DND-41 (cell line): ENCODE measurements at regions not wholly inside any gene's neighbourhood (a gene's known extent, or its start where the extent isn't known, plus 50 kb on each side); places are given as distances from the start of the nearest gene placed in this dataset.

Source experiments
- ATAC-seq: fragments of 200-7000 bp; cut with Tn5 transposase; 3 replicates; pipeline ENCODE4 v1.9.1; 2021; ENCODE audit warnings: low read depth; ENCODE audit not compliant: insufficient read depth
- DNase-seq: peaks from one replicate; pipeline ENCODE4 v3.0.0-alpha.2; 2020
- H2AFZ ChIP-seq: 2 replicates; pipeline ENCODE4 v1.6.0; 2012; ENCODE audit warnings: low read depth, low read length
- H3K27ac ChIP-seq: 2 replicates; pipeline ENCODE4 v1.5.1; 2012; ENCODE audit warnings: low read length, inconsistent platforms
- H3K27me3 ChIP-seq: fragments of 200-600 bp; sonication (generic); 2 replicates; pipeline ENCODE4 v1.6.0; 2012; ENCODE audit warnings: low read length, mild to moderate bottlenecking, inconsistent platforms; ENCODE audit not compliant: insufficient read depth, poor library complexity
- H3K36me3 ChIP-seq: 2 replicates; pipeline ENCODE4 v1.5.1; 2012; ENCODE audit warnings: low read length, inconsistent platforms; ENCODE audit not compliant: insufficient read depth
- H3K4me1 ChIP-seq: 2 replicates; pipeline ENCODE4 v1.5.1; 2012; ENCODE audit warnings: mild to moderate bottlenecking, low read length; ENCODE audit not compliant: insufficient read depth
- H3K4me2 ChIP-seq: 2 replicates; pipeline ENCODE4 v1.6.0; 2012; ENCODE audit warnings: mild to moderate bottlenecking, moderate library complexity, low read length, inconsistent platforms; ENCODE audit not compliant: insufficient read depth
- H3K4me3 ChIP-seq, 2 experiments: fragments of 200-600 bp in 1 of 2; shearing (Covaris generic) in 1 of 2; 2 replicates each; pipeline ENCODE4 v1.5.1; 2012 to 2016; ENCODE audit warnings: inconsistent platforms in 2 of 2, low read length in 2 of 2, mild to moderate bottlenecking in 2 of 2, low read depth in 1 of 2, moderate library complexity in 1 of 2
- H3K79me2 ChIP-seq: 2 replicates; pipeline ENCODE4 v1.6.0; 2012; ENCODE audit warnings: low read length, inconsistent platforms; ENCODE audit not compliant: insufficient read depth
- H3K9ac ChIP-seq: 2 replicates; pipeline ENCODE4 v1.6.0; 2012; ENCODE audit warnings: low read depth, mild to moderate bottlenecking, inconsistent platforms, low read length, moderate library complexity
- H3K9me3 ChIP-seq: 2 replicates; pipeline ENCODE4 v1.5.1; 2012; ENCODE audit warnings: low read length, moderate library complexity, mild to moderate bottlenecking, inconsistent platforms; ENCODE audit not compliant: insufficient read depth, severe bottlenecking
- H4K20me1 ChIP-seq: 2 replicates; pipeline ENCODE4 v1.6.0; 2012; ENCODE audit warnings: low read length; ENCODE audit not compliant: insufficient read depth
- CTCF ChIP-seq: IDR thresholded peaks from 2 replicates; pipeline ENCODE4 v1.5.1; 2012; ENCODE audit warnings: borderline replicate concordance, low read length, moderate library complexity, mild to moderate bottlenecking; ENCODE audit not compliant: poor library complexity, severe bottlenecking; ENCODE audit errors: extremely low read depth
- EZH2 ChIP-seq: IDR thresholded peaks from 3 replicates; pipeline ENCODE4 v1.6.1; 2012; ENCODE audit warnings: borderline replicate concordance, low read depth, mild to moderate bottlenecking, moderate library complexity, low read length, inconsistent platforms; ENCODE audit not compliant: severe bottlenecking

GRCh38 chr3:59118928-59119327, 69.1 kb upstream of the CFAP20DC start:
- Histone ChIP-seq H3K4me1 (no peaks in the 10 kb centered on the region), H3K4me2 (no peak overlapping the region), H2AFZ (no peak overlapping the region), H3K27me3 (no peaks in the 10 kb centered on the region), H4K20me1 (no peaks in the 10 kb centered on the region), H3K9me3 (no peaks in the 10 kb centered on the region), H3K27ac (no peak overlapping the region), H3K9ac (no peak overlapping the region), H3K36me3 (no peaks in the 10 kb centered on the region), H3K4me3 (no peak overlapping the region), H3K79me2 (no peaks in the 10 kb centered on the region)
- DNase-seq (no peak), ATAC-seq (no peak)
- TF ChIP-seq CTCF (no peak), EZH2 (no peak)

- H2AFZ ChIP-seq = no peak overlapping the region
Measured at GRCh38 chr3:59117396-59117795, 67.6 kb upstream of the CFAP20DC start.

GRCh38 chr3:59116233-59116537, 66.4 kb upstream of the CFAP20DC start:
- no peak for TF ChIP-seq CTCF
- no peak for TF ChIP-seq EZH2
- Histone ChIP-seq H3K4me2 (no peak overlapping the region), H3K9me3 (no peaks in the 10 kb centered on the region), H3K4me3 (no peak overlapping the region), H3K27ac (no peak overlapping the region), H3K4me1 (no peaks in the 10 kb centered on the region), H3K79me2 (no peaks in the 10 kb centered on the region), H3K36me3 (no peaks in the 10 kb centered on the region), H3K27me3 (no peaks in the 10 kb centered on the region), H4K20me1 (no peaks in the 10 kb centered on the region), H2AFZ (no peak overlapping the region), H3K9ac (no peak overlapping the region)
- ATAC-seq (no peak), DNase-seq (no peak)

More at GRCh38 chr3:59117396-59117795, 67.6 kb upstream of the CFAP20DC start:
- Histone ChIP-seq H3K9ac (no peak overlapping the region), H3K79me2 (no peaks in the 10 kb centered on the region), H3K27me3 (no peaks in the 10 kb centered on the region), H3K36me3 (no peaks in the 10 kb centered on the region), H3K4me2 (no peak overlapping the region), H3K4me1 (no peaks in the 10 kb centered on the region), H3K9me3 (no peaks in the 10 kb centered on the region), H4K20me1 (no peaks in the 10 kb centered on the region), H3K4me3 (no peak overlapping the region), H3K27ac (no peak overlapping the region)
- DNase-seq (no peak), ATAC-seq (no peak)
- TF ChIP-seq CTCF (no peak), EZH2 (no peak)

GRCh38 chr3:59115364-59116232, 65.8 kb upstream of the CFAP20DC start:
- no peaks in the 10 kb centered on the region for H3K79me2 ChIP-seq
- no peaks in the 10 kb centered on the region for H4K20me1 ChIP-seq
- H3K4me1 ChIP-seq = no peaks in the 10 kb centered on the region
- no peak overlapping the region for H2AFZ ChIP-seq
- no peaks in the 10 kb centered on the region for H3K36me3 ChIP-seq
- no peaks in the 10 kb centered on the region for H3K27me3 ChIP-seq
- ATAC-seq (no peak), DNase-seq (no peak)
- no peaks in the 10 kb centered on the region for H3K9me3 ChIP-seq
- peak overlapping the region; percentile 7; the same call in 1 of the 2 replicates for H3K4me2 ChIP-seq
- H3K27ac ChIP-seq = no peak overlapping the region
- TF ChIP-seq CTCF (no peak), EZH2 (no peak)
- H3K9ac ChIP-seq = no peak overlapping the region
- H3K4me3 ChIP-seq = no peak overlapping the region
